ENCODE measurements at regions not wholly inside any gene's neighbourhood (a gene's known extent, or its start where the extent isn't known, plus 50 kb on each side); places are given as distances from the start of the nearest gene placed in this dataset.

DNA sequence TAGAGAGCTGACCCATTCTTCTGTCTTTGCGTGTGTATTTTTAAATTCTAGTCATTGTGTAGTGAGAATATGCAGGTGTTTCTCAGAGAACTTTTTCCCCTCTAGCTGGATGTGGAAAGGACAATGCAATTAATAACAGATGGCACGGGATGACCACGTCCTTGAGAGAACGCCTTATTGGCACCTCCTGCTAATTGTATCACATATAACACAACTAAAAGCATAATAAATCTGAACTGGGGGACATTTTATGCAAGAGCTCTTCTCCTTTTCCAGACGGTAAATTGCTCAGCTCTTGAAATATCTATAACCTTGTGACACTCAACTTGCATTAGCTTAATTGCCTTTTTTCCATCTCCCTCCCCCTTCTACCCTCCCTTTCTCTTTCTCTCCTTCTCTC, 62.9 kb upstream of the IZUMO3 start:
- no peak for DNase-seq

DNA sequence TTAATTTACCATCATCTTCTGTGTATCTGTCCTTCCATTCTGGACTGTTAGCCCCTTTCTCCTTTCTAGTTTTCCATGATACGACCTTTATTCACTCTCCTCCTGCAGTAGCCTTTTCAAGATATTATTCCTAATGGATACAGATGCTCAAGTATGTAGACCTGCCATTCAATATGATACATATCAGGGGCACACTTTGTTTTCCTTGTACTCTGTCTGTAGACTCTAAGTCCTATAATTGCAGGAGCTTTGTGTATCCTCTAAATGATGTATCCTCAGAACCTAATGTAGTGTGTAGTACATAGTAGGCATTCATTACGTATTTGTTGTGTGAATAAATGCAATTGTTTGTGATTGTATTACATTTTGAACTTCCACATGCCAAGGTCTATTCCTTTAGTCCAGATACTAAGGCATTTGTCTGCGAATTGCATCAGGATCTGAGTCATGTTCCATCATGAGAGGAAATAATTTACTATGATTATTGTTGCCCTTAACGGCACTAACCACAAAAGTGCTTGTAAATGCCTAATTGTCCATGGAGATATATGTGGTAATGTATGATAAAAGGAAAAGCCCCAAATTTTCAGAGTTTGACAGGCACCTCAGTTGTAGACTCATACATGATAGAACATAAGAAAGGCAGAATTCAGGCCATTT, 57.1 kb upstream of the IZUMO3 start:
- no peak for DNase-seq

All from right hindlimb (tissue), 1 donor.